ENCODE measurements at regions not wholly inside any gene's neighbourhood (a gene's known extent, or its start where the extent isn't known, plus 50 kb on each side); places are given as distances from the start of the nearest gene placed in this dataset.

GRCh38 chr12:30151831-30152230, 368.1 kb upstream of the TMTC1 start:
- TF ChIP-seq, protein P1, sequence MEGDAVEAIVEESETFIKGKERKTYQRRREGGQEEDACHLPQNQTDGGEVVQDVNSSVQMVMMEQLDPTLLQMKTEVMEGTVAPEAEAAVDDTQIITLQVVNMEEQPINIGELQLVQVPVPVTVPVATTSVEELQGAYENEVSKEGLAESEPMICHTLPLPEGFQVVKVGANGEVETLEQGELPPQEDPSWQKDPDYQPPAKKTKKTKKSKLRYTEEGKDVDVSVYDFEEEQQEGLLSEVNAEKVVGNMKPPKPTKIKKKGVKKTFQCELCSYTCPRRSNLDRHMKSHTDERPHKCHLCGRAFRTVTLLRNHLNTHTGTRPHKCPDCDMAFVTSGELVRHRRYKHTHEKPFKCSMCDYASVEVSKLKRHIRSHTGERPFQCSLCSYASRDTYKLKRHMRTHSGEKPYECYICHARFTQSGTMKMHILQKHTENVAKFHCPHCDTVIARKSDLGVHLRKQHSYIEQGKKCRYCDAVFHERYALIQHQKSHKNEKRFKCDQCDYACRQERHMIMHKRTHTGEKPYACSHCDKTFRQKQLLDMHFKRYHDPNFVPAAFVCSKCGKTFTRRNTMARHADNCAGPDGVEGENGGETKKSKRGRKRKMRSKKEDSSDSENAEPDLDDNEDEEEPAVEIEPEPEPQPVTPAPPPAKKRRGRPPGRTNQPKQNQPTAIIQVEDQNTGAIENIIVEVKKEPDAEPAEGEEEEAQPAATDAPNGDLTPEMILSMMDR (conservative IDR thresholded peaks at IDR 0.05; ENCODE audit: low read depth, low read length) = no peak
- TF ChIP-seq EZH2 (IDR thresholded peaks at IDR 0.05; ENCODE audit: low read length, unreplicated experiment) = no peak
